GM18526 (cell line): ENCODE measurements at regions not wholly inside any gene's neighbourhood (a gene's known extent, or its start where the extent isn't known, plus 50 kb on each side); places are given as distances from the start of the nearest gene placed in this dataset.

Experiments used
- POLR2A ChIP-seq: IDR thresholded peaks from 3 replicates; pipeline ENCODE4 v1.6.1; 2011; ENCODE audit not compliant: insufficient read length; ENCODE audit errors: extremely low read depth

GRCh38 chr9:110089681-110090370 is 118.1 kb downstream of the C9orf152 start:
- TF ChIP-seq POLR2A = no peak

GRCh38 chr9:110092792-110093191 is 115.2 kb downstream of the C9orf152 start:
- TF ChIP-seq POLR2A = no peak

GRCh38 chr9:110093417-110093816 is 114.5 kb downstream of the C9orf152 start:
- TF ChIP-seq POLR2A = no peak

- no peak for TF ChIP-seq POLR2A
Measured at GRCh38 chr9:110093871-110094270, 114.1 kb downstream of the C9orf152 start.

- TF ChIP-seq POLR2A = no peak
Measured at GRCh38 chr9:110095161-110095595, 112.8 kb downstream of the C9orf152 start.

- TF ChIP-seq POLR2A = no peak
Measured at GRCh38 chr9:110095776-110096175, 112.2 kb downstream of the C9orf152 start.

DNA sequence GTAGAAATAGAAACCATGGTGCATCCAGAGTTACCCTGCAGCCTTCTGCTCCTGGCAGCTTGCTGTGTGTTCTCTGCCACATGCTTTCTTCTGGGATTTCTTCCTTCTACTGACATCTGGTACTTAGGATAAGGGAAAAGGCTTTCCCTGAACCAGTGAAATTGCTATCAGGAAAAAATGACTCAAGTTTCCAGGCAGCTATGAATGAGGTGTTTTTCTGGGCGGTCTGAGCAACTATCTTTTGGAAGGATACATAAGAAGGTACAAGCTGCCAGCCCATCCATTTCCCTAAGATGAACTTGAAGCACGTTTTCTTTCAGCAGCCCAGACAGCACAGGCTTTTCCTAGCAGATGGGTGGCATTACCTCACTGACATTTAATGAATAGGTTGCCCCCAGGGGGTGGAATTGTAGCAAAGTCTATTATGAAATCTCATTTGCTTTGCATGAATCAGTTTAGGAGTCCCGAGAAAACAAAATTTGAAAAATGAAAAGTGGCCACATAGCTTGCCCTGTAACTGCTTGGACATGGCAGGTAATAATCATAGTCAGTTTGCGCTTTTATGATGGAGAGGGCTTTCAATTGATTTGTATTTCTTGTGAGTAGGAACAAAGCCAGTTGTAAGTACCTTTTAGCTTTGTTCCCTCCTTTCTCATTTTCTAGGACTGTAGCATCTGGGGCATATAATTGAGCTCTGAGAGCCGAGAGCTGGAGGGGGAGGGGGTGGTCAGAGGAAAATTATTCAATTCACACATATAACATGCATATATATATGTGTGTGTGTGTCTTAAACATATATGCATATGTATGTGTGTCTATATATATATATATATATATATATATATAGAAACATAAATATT is 108.5 kb downstream of the C9orf152 start:
- TF ChIP-seq POLR2A = no peak

- no peak for TF ChIP-seq POLR2A
Measured at GRCh38 chr9:110101531-110102161, 106.3 kb downstream of the C9orf152 start.

DNA sequence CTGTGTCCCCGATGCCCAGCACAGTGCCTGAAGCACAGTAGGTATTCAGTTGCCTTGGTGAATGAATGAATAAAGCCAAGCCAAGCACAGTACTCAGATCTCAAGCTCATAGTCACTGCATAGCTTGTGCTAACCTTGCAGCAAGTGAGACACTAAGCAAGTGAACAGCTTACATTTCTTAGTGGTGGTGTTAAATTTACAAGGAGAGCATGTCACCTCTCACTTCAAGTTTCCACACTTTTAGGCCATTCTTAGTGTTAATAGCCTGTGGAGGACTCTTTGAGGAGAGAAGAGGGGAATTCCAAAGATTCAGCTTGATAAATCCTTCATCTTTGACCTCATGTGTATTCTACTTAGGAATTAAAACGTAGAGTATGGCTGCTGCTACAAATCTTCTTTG is 104.7 kb downstream of the C9orf152 start:
- TF ChIP-seq POLR2A = no peak

DNA sequence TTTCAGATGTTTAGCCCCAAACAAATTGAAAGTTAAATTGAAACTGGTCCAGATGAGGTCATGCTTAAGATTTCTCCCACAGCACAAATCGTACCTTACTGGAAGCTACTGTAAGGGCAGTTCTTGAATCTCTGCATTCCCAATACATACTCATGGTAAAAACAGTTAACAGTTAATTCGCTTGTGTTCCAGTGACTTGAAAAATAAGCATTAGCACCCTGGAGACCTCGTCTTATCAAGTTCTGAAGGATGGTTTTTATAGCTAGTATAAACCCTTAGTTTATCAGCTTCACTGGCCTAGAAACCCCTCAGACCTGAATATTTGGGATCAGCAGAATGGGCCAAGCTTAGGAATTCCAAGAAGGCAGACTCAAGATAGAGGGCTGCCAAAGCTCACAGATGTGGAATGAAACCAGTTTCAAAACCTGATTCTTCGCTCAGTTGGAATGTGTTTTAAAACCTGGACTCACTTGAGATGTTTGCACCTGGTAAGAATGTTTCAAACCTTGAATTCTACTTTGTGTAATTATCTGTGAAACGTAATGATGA is 103.6 kb downstream of the C9orf152 start:
- no peak for TF ChIP-seq POLR2A

DNA sequence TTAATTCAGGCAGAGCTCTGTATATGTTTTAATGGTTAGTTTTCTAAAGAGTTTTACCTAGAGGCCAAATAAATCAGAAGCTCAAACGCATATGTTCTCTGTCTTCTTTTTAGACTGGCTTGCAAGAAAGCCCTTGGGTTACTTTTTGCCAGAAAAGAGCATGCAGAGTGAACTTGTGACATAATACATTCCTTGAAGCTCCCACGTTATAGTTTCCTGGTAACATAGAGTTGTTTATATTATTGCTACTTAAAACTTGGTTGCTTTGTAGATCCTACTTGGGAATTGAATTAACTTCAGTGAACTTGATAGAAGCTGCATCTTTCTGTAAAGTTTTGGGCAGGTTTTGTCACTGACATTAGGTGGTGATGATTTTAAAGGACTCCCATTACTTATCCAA is 102.9 kb downstream of the C9orf152 start:
- no peak for TF ChIP-seq POLR2A

GRCh38 chr9:110106661-110107060 is 101.3 kb downstream of the C9orf152 start:
- no peak for TF ChIP-seq POLR2A

DNA sequence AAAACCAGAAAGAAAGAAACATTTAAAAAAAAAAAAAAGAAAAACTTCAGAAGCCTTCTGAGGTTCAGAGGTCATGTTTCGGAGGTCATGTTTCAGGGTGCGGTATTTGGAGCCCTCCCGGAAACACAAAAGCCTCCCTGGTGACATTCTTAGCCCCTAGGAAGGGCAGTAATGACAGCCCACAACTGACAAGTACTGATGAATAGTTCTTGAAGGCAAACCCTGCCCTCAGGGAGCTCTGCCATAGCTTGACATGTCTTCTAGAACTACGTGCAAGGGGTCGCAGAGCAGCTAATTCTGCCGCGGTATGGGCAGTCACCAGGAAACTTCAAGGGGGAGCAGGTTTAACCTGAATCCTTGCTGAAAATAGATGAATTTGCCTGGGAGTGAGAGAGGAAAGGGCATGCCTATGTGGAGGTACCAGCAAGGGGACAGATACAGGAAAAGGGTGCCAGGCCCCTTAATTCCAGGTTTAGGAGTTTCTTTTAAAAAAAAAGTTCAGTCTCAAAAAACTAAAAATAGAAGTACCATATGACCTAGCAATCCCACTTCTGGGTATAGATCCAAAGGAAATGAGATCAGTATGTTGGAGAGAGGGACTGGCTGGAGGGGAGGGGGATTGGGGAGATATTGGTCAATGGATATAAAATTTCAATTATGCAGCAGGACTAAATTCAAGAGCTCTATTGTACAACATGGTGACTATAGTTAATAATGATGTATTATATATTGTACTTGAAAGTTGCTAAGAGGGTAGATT is 98.4 kb downstream of the C9orf152 start:
- TF ChIP-seq POLR2A = no peak

DNA sequence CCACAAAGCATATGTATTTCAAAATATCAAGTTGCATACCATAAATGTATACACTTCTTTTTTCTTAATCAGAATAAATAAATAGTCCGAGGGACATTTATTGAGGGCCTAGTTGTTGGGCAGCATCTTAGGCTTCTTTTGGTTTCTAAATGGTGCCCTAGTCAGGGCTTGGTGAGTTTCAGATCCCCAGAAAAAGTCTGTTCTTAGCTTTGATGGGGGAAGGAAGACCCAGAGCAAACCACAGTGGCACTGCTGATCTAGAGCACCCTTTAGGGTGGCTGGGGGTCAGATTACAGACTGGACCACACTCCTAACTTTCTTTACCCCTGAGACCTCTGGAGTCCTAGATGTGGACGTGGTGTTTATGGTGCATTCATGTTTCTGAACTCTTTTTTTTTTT is 97.8 kb downstream of the C9orf152 start:
- no peak for TF ChIP-seq POLR2A

DNA sequence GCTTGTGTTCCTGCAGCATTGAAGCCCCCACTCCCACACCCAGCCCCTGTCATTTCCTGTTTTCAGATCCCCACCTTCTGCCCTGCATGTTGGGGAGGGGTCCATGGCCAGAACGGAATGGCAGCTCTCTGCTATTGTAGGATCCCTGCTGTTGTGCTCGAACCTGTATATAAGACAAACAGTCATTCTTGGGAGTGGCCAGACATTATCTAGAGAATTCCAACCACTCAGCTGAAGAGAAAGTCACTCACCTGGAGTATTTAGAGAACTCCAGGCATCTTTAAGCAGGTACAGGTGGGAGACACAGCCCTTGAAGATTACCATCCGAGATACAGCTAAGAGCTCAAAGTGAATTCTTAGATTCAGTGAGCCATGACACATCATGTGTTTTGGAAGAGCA is 96.1 kb downstream of the C9orf152 start:
- no peak for TF ChIP-seq POLR2A
